Left lung (tissue), 4 donors: ENCODE measurements at regions not wholly inside any gene's neighbourhood (a gene's known extent, or its start where the extent isn't known, plus 50 kb on each side); places are given as distances from the start of the nearest gene placed in this dataset.

Experiments
- ATAC-seq: fragments of 200-7000 bp; cut with Tn5 transposase; one replicate; pipeline ENCODE4 v1.9.1; 2020; ENCODE audit warnings: moderate library complexity
- DNase-seq, 4 donors: peaks; one replicate each; pipeline ENCODE4 v3.0.0-alpha.2; 2013 to 2020
- H3K27ac ChIP-seq, 2 donors: fragments of 200-600 bp; sonication (generic) in 1 of 2; one replicate each; pipeline versions ENCODE4 v1.5.0 to v1.8.0; 2020 to 2021
- H3K27me3 ChIP-seq, 2 donors: fragments of 200-600 bp; sonication (generic) in 1 of 2; one replicate each; pipeline versions ENCODE4 v1.5.0 to v1.8.0; 2020 to 2021
- H3K36me3 ChIP-seq, 2 donors: fragments of 200-600 bp; sonication (generic) in 1 of 2; one replicate each; pipeline versions ENCODE4 v1.5.0 to v1.8.0; 2020 to 2021
- H3K4me1 ChIP-seq, 2 donors: fragments of 200-600 bp; one replicate each; pipeline ENCODE4 v1.8.0; 2021
- H3K4me3 ChIP-seq, 2 donors: fragments of 200-600 bp; sonication (generic) in 1 of 2; one replicate each; pipeline versions ENCODE4 v1.5.0 to v1.8.0; 2020 to 2021; ENCODE audit warnings: mild to moderate bottlenecking in 1 of 2
- H3K9me3 ChIP-seq, 2 donors: fragments of 200-600 bp; sonication (generic) in 1 of 2; one replicate each; pipeline versions ENCODE4 v1.5.0 to v1.8.0; 2020 to 2021
- intact Hi-C, 2 donors: fragments of 100-400 bp; cut with DNase I; formaldehyde crosslinking; loops; one replicate each; pipeline versions ENCODE4 v1.11.2 to v1.14.2; 2022
- TF ChIP-seq, protein P1 (sequence below), 2 donors: fragments of 200-600 bp; sonication (generic) in 1 of 2; IDR thresholded peaks; one replicate each; pipeline versions ENCODE4 v1.5.0 to v1.8.0; 2021; ENCODE audit warnings: antibody characterized with exemption in 2 of 2
- donor health status: DM: no; HTN: yes; CAD: no.
- donor health status: DM: no; HTN: no; CAD: no.

DNA sequence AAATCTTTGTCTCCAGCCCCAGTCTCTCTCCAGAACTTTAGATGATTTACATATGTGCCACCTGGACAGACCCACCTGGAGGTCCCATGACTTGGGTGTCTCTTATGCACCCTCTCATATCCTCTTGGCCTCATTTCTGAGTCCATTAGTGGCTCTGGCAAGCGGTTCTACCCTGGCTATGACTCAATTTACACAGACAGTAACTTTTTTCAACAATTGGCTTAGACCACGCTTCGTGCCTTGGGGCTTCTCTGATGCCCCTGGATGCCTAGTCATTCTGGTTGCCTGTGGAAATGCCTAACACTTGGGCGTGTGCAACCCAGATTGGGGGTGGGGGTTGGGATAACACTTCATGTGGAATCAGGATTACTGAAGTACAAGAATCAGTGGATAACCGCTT is 57.1 kb upstream of the GADD45A start:
- no peak for ATAC-seq
- Histone ChIP-seq H3K27me3 (no peaks in the 10 kb centered on the region), H3K27ac (no peak overlapping the region), H3K4me3 (no peak overlapping the region), H3K4me1 (no peaks in the 10 kb centered on the region), H3K36me3 (no peaks in the 10 kb centered on the region), H3K9me3 (no peaks in the 10 kb centered on the region)
- TF ChIP-seq, protein P1, sequence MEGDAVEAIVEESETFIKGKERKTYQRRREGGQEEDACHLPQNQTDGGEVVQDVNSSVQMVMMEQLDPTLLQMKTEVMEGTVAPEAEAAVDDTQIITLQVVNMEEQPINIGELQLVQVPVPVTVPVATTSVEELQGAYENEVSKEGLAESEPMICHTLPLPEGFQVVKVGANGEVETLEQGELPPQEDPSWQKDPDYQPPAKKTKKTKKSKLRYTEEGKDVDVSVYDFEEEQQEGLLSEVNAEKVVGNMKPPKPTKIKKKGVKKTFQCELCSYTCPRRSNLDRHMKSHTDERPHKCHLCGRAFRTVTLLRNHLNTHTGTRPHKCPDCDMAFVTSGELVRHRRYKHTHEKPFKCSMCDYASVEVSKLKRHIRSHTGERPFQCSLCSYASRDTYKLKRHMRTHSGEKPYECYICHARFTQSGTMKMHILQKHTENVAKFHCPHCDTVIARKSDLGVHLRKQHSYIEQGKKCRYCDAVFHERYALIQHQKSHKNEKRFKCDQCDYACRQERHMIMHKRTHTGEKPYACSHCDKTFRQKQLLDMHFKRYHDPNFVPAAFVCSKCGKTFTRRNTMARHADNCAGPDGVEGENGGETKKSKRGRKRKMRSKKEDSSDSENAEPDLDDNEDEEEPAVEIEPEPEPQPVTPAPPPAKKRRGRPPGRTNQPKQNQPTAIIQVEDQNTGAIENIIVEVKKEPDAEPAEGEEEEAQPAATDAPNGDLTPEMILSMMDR (IDR thresholded peaks at IDR 0.05): no peak
- no peak for DNase-seq
- intact Hi-C loops: no loop called here

- DNase-seq (peak in 1 of 4 donors; percentile 33), ATAC-seq (no peak)
- H3K4me3 ChIP-seq: no peak overlapping the region
- H3K27me3 ChIP-seq: no peaks in the 10 kb centered on the region
- H3K9me3 ChIP-seq: no peaks in the 10 kb centered on the region
- intact Hi-C loops: no loop called here
- no peak overlapping the region for H3K27ac ChIP-seq
- TF ChIP-seq, protein P1 (IDR thresholded peaks at IDR 0.05): no peak
- no peaks in the 10 kb centered on the region for H3K4me1 ChIP-seq
- no peaks in the 10 kb centered on the region for H3K36me3 ChIP-seq
Measured at GRCh38 chr1:67629370-67630075, 55.5 kb upstream of the GADD45A start.

DNA sequence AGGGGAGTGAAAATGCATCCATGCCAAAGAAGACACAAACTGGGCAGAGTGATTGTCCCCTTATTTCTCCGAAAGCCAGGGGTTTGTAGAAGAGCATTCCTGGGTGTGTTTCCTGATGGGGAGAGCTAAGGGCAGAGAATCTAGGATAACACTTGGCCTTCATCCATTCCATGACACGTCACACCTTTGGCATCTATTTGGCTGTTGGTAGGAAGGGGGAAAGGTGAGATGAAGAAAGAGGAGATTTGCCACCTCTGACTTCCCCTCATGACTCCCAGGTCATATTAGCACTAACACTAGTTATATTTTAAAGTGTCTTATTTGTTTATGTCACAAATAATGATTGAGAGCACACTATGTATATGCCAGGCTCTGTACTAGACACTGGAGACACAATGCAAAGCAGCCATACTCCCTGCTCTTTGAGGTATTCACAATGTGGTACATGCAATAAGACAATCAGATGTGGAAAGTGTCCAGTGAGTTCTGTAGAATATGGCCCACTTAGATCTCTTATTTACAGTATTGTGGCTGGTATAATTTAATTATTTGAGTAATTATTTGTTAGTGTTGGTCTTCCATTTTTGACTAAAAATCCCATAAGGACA is 54.5 kb upstream of the GADD45A start:
- Histone ChIP-seq H3K4me1 (no peaks in the 10 kb centered on the region), H3K4me3 (no peak overlapping the region), H3K36me3 (no peaks in the 10 kb centered on the region), H3K27ac (no peak overlapping the region), H3K9me3 (no peaks in the 10 kb centered on the region), H3K27me3 (no peaks in the 10 kb centered on the region)
- TF ChIP-seq, protein P1 (IDR thresholded peaks at IDR 0.05): no peak
- intact Hi-C loops: no loop called here
- ATAC-seq: no peak
- no peak for DNase-seq

DNA sequence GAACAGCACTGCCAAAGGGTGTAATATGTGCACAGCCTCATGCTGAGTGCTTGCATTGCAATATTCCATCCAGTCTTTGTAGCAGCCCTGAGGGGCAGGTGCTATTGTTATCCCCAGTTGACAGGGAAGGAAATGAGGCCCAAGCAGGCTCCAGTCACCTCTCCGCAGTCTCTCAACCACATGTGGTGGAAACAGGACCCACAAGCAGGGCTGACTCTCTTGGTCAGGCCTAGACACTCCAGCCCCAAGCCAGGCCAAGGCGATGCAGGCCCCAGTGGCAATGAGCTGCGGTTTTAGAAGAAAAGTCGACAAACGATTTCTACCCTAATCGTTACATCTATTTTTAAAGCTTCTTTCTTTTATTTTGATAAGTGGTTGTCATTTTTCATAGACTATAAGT is 52.6 kb upstream of the GADD45A start:
- Histone ChIP-seq H3K27ac (no peak overlapping the region), H3K9me3 (no peaks in the 10 kb centered on the region), H3K27me3 (no peaks in the 10 kb centered on the region), H3K4me3 (no peak overlapping the region), H3K4me1 (no peaks in the 10 kb centered on the region), H3K36me3 (no peaks in the 10 kb centered on the region)
- DNase-seq: no peak
- intact Hi-C loops: no loop called here
- TF ChIP-seq, protein P1 (IDR thresholded peaks at IDR 0.05): no peak
- no peak for ATAC-seq

GRCh38 chr1:67632811-67633655 is 52.0 kb upstream of the GADD45A start:
- no peak overlapping the region for H3K4me3 ChIP-seq
- no peak overlapping the region for H3K27ac ChIP-seq
- no peaks in the 10 kb centered on the region for H3K36me3 ChIP-seq
- ATAC-seq: no peak
- no peaks in the 10 kb centered on the region for H3K27me3 ChIP-seq
- DNase-seq: no peak
- no peaks in the 10 kb centered on the region for H3K9me3 ChIP-seq
- TF ChIP-seq, protein P1 (IDR thresholded peaks at IDR 0.05): no peak
- intact Hi-C loops: no loop called here
- H3K4me1 ChIP-seq: no peaks in the 10 kb centered on the region
